NCI-H748 (cell line): ENCODE measurements at regions not wholly inside any gene's neighbourhood (a gene's known extent, or its start where the extent isn't known, plus 50 kb on each side); places are given as distances from the start of the nearest gene placed in this dataset.

Source experiments
- DNase-seq: peaks from one replicate; lab custom pipeline; 2025; ENCODE audit not compliant: unreplicated experiment; lab: John Stamatoyannopoulos, UW

DNA sequence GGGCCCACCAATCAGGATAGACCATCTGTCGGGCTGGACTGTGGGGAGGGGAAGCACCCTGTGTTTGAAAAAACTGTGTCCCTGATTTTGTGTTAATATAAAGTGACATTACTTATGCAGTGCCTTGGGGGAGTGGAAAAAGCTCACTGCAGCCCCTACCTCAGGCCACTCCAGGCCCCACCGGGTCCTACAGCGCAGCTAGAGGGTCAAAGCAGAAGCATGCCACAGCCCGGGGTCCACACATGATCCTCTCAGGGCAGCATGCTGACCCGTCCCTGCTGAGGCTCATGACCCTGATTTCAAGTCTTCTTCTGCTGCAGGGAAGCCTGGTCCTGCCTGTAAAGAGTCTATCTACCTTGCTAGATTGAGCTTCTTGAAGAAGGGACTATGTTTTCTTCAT is 133.0 kb upstream of the PLCB4 start:
- DNase-seq, result no peak

- no peak for DNase-seq
These were observed 130.4 kb upstream of the PLCB4 start for GRCh38 chr20:8938532-8938931.

DNA sequence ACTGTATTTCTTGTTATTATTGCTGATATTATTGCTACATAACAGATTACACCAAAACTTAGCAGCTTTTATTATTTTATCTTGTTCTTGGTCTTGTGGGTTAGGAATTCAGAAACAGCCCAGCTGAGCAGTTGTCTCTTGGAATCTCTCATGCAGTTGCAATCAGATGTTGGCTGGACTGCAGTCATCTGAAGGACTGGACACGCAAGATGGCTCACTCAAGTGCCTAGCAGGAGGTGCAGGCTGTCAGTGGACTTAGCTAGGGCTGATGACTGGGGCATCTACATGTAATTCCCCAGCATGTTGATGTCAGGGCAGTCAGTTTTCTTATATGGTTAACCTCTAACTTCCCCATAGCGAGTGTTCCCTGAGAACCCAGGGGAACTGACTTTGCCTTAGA is 128.6 kb upstream of the PLCB4 start:
- DNase-seq, result no peak

DNA sequence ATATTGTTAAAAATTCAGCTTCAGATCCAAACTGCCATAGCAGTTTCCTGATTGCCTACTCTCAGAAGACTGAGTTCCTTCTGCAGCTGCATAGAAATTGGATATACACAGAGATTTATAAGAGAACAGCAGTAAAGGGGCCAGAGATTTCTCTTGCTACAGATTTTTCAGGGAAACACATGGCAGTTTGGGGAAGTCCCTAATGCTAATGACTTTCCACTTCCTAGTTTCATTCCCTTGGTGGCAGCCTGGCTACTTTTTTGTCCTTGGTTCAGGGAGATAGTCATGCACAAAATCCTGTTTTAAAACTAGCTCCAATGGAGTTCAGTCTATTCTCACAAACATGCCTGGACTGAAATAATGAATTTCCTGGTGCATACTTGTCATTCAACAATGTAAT is 125.3 kb upstream of the PLCB4 start:
- DNase-seq, result no peak

DNA sequence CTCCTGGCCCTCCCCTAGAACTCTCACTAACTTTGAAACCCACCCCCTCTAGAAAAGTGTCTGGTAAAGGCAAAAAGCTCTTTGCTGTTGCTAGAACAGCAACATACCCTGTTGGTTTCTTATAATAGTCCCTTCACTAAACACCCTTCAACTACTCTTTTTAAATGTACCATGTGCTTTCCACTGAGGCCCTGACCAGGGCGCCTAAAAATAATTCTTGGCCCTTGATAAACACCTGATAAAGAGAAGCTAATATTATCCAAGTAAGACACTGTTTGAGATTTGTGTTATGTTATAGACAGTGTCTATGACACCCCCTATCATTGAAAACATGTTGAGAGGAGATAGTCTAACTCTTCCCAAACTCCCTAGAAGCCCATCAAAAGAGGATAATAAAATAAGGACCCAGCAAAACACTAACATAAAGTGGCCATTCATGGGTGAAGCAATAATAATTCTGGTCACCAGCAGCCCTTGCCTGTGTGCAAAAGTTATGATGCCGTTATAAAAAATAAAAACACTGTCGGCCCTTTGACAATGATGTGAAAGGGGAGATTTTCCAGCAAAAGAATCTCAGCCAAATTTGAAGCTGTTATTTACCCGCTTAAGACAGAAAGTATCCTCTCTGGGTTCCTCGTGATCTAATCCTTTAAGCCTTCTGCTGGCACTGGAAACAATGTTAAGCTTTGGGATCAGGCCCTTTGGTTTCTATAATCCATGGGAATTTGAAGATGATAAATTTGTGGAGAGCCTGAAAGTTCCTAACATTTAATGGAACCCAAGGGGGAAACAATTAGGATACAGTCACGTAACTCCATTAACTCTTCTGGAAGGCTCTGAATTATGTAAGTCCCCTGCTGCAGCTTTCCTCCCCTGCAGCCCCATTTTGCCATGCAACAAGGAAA is 122.6 kb upstream of the PLCB4 start:
- no peak for DNase-seq

GRCh38 chr20:8948442-8949020 is 120.4 kb upstream of the PLCB4 start:
- DNase-seq, result no peak

GRCh38 chr20:8951164-8951563 is 117.7 kb upstream of the PLCB4 start:
- no peak for DNase-seq

GRCh38 chr20:8952721-8953120 is 116.2 kb upstream of the PLCB4 start:
- peak; percentile 70 for DNase-seq

- DNase-seq, result no peak
These were observed 115.6 kb upstream of the PLCB4 start for GRCh38 chr20:8953300-8953699.

DNA sequence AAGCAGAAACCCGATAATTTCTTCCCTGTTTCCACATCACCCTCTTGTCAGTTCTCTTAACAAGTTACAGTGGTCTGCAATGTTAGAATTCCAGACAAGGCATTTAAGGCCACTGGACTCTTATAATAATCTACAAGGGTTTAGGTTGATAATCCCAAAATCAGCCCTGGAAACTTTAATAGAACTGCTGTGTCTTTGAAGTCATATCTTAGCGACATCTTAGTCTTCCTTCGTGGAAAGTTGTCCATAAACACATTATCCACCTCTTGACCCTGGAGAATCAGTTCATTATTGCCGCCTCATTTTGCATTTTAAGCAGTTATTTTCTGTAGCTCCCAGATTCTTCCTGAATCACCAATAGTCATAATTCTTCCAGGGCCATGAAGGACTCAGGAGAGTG is 108.6 kb upstream of the PLCB4 start:
- no peak for DNase-seq

DNA sequence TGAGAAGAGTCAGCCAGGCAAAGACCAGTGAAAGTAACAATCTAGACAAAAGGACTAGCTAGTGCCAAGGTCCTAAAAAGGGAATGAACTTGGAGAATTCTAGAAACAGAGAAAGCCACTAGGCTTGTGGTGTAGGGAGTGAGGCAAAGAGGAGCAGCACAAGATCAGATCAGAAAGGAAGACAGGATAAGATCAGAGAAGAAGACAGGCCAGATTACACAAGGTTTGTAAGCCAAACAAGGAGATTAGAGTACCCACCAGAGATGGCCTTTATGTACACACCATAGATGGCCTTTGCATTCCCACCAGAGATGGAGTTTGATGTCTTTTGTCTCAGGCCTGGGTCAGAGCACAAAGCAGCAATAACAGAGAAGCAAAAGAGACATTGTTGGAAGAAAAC is 105.6 kb upstream of the PLCB4 start:
- no peak for DNase-seq

GRCh38 chr20:8964959-8965562 is 103.8 kb upstream of the PLCB4 start:
- DNase-seq, result no peak

DNA sequence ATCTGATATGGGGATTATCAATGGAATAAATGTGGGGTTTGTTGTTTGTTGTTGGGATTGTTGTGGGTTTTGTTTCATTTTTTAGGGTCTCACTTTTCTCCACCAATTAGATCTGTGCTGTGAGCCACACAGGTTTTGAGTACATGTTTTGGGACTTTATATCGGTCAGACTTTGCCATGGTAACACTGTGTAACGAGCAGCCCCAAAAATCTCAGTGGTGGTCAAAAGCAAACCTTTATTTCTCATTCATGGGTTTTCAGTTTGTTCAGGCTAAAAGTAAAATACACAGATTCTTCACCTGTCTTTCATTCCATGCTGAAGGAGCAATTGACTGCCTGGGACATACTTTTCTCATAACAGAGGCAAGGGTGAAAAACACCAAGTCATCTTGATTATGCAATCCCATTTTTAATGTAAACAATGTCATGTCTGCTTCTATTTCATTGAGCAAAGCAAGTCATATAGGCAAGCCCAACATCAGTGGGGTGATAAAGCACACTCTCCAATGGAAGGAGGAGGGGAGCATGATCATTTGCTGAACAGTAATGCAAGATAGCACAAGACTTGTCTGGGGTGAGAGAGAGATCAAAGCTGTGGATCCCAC is 101.1 kb upstream of the PLCB4 start:
- DNase-seq, result no peak

- no peak for DNase-seq
These were observed 99.7 kb upstream of the PLCB4 start for GRCh38 chr20:8969146-8969583.

- DNase-seq, result peak; percentile 19
These were observed 97.1 kb upstream of the PLCB4 start for GRCh38 chr20:8971669-8972316.

DNA sequence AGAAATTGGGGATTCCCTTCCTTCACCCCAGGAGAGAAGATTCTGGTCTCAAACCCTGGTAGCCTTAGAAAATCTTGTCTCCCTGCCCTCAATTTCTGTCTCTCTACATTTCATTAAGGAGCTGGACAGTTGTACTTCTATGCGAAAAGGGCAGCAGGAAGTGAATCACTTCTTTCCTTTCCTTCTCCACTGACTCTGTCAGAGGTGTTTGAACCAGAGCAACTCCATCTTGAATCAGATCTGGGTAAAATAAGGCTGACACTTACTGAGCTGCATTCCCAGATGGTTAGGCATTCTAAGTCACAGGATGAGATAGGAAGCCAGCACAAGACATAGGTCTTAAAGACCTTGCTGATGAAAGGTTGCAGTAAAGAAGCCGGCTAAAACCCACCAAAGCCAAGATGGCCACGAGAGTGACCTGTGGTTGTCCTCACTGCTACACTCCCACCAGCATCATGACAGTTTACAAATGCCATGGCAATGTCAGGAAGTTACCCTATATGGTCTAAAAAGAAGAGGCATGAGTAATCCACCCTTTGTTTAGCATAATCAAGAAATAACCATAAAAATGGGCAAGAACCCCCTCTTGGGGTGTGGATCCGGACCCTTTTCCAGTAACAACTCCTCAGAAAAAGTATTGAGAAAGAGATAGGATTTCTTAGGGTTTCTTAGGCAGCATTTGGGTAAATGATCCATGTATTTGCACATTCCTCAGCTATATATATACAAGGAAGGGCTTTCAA is 95.8 kb upstream of the PLCB4 start:
- no peak for DNase-seq

DNA sequence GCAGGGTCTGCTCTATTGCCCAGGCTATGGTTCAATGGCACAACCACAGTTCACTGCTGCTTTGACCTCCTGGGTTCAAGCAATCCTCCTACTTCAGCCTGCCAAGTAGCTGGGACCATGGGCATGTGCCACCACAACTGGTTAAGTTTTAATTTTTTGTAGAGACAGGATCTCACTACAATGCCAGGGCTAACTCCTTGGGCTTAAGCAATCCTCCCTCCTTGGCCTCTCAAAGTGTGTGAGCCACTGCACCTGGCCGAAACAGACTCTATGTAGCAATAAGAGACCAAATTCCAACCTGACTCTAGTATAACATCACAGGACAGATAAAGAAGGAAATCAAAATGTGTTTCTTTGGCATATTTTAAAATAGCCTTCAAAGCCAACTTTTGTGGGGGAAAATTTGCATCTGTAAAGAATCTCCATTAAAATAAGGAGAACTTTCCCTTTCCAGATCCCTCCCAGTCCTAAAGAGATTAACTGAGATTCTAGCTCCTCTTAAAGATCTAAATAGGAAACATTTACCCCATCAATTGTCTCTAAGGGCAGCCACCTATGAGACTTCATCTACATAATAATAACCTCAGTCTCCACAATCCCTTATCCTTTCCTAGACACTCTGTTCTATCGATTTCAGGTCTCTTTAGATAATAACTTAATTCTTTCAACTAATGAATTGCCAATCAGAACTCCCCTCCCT is 94.7 kb upstream of the PLCB4 start:
- no peak for DNase-seq

- DNase-seq, result no peak
These were observed 87.4 kb upstream of the PLCB4 start for GRCh38 chr20:8981482-8981881.

DNA sequence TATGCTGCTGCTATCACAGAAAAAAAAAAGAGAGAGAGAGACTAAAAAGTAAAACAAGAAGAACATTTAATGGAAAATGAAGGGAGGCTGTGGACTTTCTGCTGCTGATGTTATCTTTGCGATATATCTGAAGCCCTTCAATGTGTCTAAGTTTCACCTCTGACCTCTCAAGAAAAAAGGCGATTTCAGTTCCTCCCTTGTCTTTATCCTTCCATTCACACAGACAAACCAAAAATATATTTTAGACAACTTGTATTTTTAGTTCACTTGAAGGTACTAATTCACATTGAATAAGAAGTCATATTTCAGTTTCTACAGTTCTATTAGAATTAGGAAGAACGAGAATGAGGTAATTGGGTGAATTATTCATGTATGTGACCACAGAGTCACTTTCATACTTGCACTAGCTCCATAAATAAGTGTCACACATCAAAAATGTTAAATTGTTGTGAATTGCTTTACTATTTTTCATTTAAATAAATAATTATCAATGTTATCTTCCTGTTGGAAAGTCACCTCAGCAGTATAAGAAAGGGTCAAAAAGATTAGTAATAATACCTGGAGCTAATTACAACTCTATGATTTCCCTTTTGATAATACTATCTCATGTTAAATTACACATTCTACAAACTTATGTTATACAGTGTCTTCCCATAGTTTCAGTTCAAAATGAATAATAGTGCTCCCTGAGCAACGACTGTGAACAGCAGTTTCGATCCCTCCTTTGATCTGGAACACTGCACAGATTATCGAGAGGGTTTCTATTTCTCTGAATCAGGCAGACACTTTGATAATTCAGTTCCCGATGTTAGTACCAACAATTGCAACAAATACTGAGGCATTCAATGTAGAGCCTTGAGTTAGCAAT is 85.2 kb upstream of the PLCB4 start:
- DNase-seq, result no peak
